ENCODE measurements at regions not wholly inside any gene's neighbourhood (a gene's known extent, or its start where the extent isn't known, plus 50 kb on each side); places are given as distances from the start of the nearest gene placed in this dataset.
"Not testable (repeated sequence)": the region's sequence is repeated elsewhere in the genome, so short reads cannot be mapped to it uniquely, and the experiment has no call there.

GRCh38 chr14:23895053-23895419 is 58.5 kb upstream of the DHRS4 start:
- Histone ChIP-seq H3K36me3 (ENCODE audit: low read depth) (no peaks in the 10 kb centered on the region), H3K4me3 (no peak overlapping the region), H3K9me3 (no peaks in the 10 kb centered on the region), H3K4me1 (ENCODE audit: low read depth) (peaks cover 7% of the 10 kb centered on the region)
- DNase-seq (no peak), ATAC-seq (peak; percentile 46)
- intact Hi-C loops (cut with DNase I, micrococcal nuclease), result no loop called here
- TF ChIP-seq CTCF (IDR thresholded peaks at IDR 0.05), result no peak

GRCh38 chr14:23895480-23895879 is 58.1 kb upstream of the DHRS4 start:
- intact Hi-C loops (cut with DNase I, micrococcal nuclease), result no loop called here
- no peak for TF ChIP-seq CTCF (IDR thresholded peaks at IDR 0.05)
- no peak for ATAC-seq
- Histone ChIP-seq H3K4me3 (no peak overlapping the region), H3K4me1 (ENCODE audit: low read depth) (peaks cover 7% of the 10 kb centered on the region), H3K36me3 (ENCODE audit: low read depth) (no peaks in the 10 kb centered on the region), H3K9me3 (no peaks in the 10 kb centered on the region)
- no peak for DNase-seq

GRCh38 chr14:23896609-23897153 is 56.9 kb upstream of the DHRS4 start:
- peaks cover 7% of the 10 kb centered on the region for H3K4me1 ChIP-seq (ENCODE audit: low read depth)
- ATAC-seq (no peak), DNase-seq (no peak)
- no peaks in the 10 kb centered on the region for H3K36me3 ChIP-seq (ENCODE audit: low read depth)
- intact Hi-C loops (cut with DNase I, micrococcal nuclease), result no loop called here
- H3K4me3 ChIP-seq, result no peak overlapping the region
- no peak for TF ChIP-seq CTCF (IDR thresholded peaks at IDR 0.05)
- no peaks in the 10 kb centered on the region for H3K9me3 ChIP-seq

- DNase-seq; H3K4me3 ChIP-seq; intact Hi-C loops (cut with DNase I, micrococcal nuclease); ATAC-seq; H3K36me3 ChIP-seq (ENCODE audit: low read depth); H3K4me1 ChIP-seq (ENCODE audit: low read depth); H3K9me3 ChIP-seq: not testable (repeated sequence)
Observed at GRCh38 chr14:23897291-23897690, 56.3 kb upstream of the DHRS4 start.

GRCh38 chr14:23898359-23898758 is 55.2 kb upstream of the DHRS4 start:
- H3K36me3 ChIP-seq (ENCODE audit: low read depth); H3K9me3 ChIP-seq; H3K4me3 ChIP-seq; DNase-seq; intact Hi-C loops (cut with DNase I, micrococcal nuclease); H3K4me1 ChIP-seq (ENCODE audit: low read depth); ATAC-seq: not testable (repeated sequence)

GRCh38 chr14:23899788-23900187 is 53.8 kb upstream of the DHRS4 start:
- no peaks in the 10 kb centered on the region for H3K36me3 ChIP-seq (ENCODE audit: low read depth)
- intact Hi-C loops (cut with DNase I, micrococcal nuclease), result loop anchor here in 1 of 2 donors (10.0 kb wide), 1 partner anchor 265 kb away; the partner anchor contains the start of gene DHRS2
- ATAC-seq (no peak), DNase-seq (no peak)
- no peaks in the 10 kb centered on the region for H3K9me3 ChIP-seq
- H3K4me3 ChIP-seq, result no peak overlapping the region
- H3K4me1 ChIP-seq (ENCODE audit: low read depth), result peaks cover 3% of the 10 kb centered on the region
- no peak for TF ChIP-seq CTCF (IDR thresholded peaks at IDR 0.05)

GRCh38 chr14:23903442-23903841 is 50.1 kb upstream of the DHRS4 start:
- TF ChIP-seq CTCF (IDR thresholded peaks at IDR 0.05), result no peak
- H3K4me1 ChIP-seq (ENCODE audit: low read depth), result no peaks in the 10 kb centered on the region
- ATAC-seq, result no peak
- DNase-seq, result no peak
- H3K9me3 ChIP-seq, result no peaks in the 10 kb centered on the region
- intact Hi-C loops (cut with DNase I, micrococcal nuclease), result loop anchor here in 1 of 2 donors (10.0 kb wide), 1 partner anchor 269 kb away; the partner anchor contains the start of gene DHRS2
- H3K36me3 ChIP-seq (ENCODE audit: low read depth), result no peaks in the 10 kb centered on the region
- H3K4me3 ChIP-seq, result no peak overlapping the region
